ENCODE measurements at regions not wholly inside any gene's neighbourhood (a gene's known extent, or its start where the extent isn't known, plus 50 kb on each side); places are given as distances from the start of the nearest gene placed in this dataset.

- TF ChIP-seq MAX (IDR thresholded peaks at IDR 0.05; ENCODE audit: low read depth, low read length) (no peak), EED (IDR thresholded peaks at IDR 0.05; ENCODE audit: low read depth) (no peak), YY1 (IDR thresholded peaks at IDR 0.05; ENCODE audit: low read depth, low read length) (no peak)
Measured at GRCh38 chr4:149882251-149882650, 66.6 kb upstream of the IQCM start (continued).

DNA sequence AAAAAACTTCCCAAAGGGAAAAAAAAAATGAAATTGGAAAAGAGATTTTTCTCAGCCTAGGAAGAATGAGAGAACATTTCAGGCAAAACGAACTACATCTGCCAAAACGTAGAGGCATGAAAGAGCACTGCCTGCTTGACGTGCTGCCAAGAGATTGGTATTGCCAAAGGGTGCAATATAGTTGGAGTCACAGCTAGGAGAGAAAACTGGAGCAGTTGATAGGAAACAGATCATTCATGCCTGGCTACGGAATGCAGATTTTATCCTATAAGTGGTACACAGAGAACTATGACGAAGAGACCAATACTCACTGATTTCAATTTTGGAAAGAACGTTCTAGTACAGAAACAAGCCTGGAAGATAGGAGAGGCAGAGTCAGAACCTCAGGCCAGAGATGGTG lies 68.4 kb upstream of the IQCM start:
- in situ Hi-C loops (cut with MboI) (no loop called here), intact Hi-C loops (cut with micrococcal nuclease; ENCODE audit: unreplicated experiment) (no loop called here)
- Histone ChIP-seq H3K36me3 (ENCODE audit: control insufficient read depth in 2 of 2, insufficient read depth in 2 of 2, low read length in 1 of 2) (no peaks in the 10 kb centered on the region), H3K9ac (ENCODE audit: control insufficient read depth, insufficient read depth, low read length) (no peak overlapping the region), H3K79me2 (ENCODE audit: control insufficient read depth, insufficient read depth, low read length) (no peaks in the 10 kb centered on the region), H3K4me1 (ENCODE audit: control insufficient read depth, insufficient read depth, low read length) (no peaks in the 10 kb centered on the region), H3K27me3 (replicated peaks in 1 of 2; ENCODE audit: control insufficient read depth in 2 of 2, insufficient read depth in 2 of 2, low read length in 1 of 2) (no peaks in the 10 kb centered on the region; a peak in 1 of 4 replicates), H3K4me2 (ENCODE audit: control insufficient read depth, insufficient read depth) (no peak overlapping the region), H2AFZ (ENCODE audit: control insufficient read depth, low read depth, low read length) (no peak overlapping the region), H3K4me3 (no peak overlapping the region), H3K9me3 (replicated peaks; ENCODE audit: control insufficient read depth, insufficient read depth, low read length) (no peaks in the 10 kb centered on the region), H4K20me1 (ENCODE audit: control insufficient read depth, insufficient read depth) (no peaks in the 10 kb centered on the region), H3K27ac (ENCODE audit: control insufficient read depth, insufficient read depth) (no peak overlapping the region)
- FAIRE-seq (no peak), DNase-seq (ENCODE audit: low read depth, low spot score) (no peak), ATAC-seq (no peak)
- CTCF ChIA-PET: interaction anchor here (1.7 kb wide), 1 partner anchor 13 kb away, joined by 7 read pairs; no protein-coding TSS in a partner anchor
- POLR2A ChIA-PET: no interaction called here
- SMC1A ChIA-PET (ENCODE audit: uncharacterized antibody, unreplicated experiment): interaction anchor here (0.6 kb wide), 1 partner anchor 108 kb away, joined by 3 read pairs; no protein-coding TSS in a partner anchor
- no TSS peak for BruUV-seq (replicated peaks)
- RAD21 ChIA-PET (ENCODE audit: unreplicated experiment): no interaction called here
- TF ChIP-seq SKIL (IDR thresholded peaks at IDR 0.05; ENCODE audit: low read depth, poor library complexity, severe bottlenecking): no peak
- no peak for TF ChIP-seq E2F8 (IDR thresholded peaks at IDR 0.05; ENCODE audit: low read depth, partially characterized antibody)
- no peak for TF ChIP-seq HDAC6 (IDR thresholded peaks at IDR 0.05; ENCODE audit: unreplicated experiment)
- 8% methylated on average over 6 of the region's 6 CpGs for WGBS (ENCODE audit: insufficient coverage, insufficient replicate concordance, low lambda C conversion rate, missing lambda C conversion rate)

Measured in GM12878 (cell line).